LHCN-M2 (cell line): ENCODE measurements at regions not wholly inside any gene's neighbourhood (a gene's known extent, or its start where the extent isn't known, plus 50 kb on each side); places are given as distances from the start of the nearest gene placed in this dataset.

Experiments used
- DNase-seq: peaks from one replicate; pipeline ENCODE4 v3.0.0-alpha.2; 2012; ENCODE audit warnings: low read depth

- no peak for DNase-seq
These were observed 146.8 kb downstream of the SMAD6 start for GRCh38 chr15:66848686-66849392.

DNA sequence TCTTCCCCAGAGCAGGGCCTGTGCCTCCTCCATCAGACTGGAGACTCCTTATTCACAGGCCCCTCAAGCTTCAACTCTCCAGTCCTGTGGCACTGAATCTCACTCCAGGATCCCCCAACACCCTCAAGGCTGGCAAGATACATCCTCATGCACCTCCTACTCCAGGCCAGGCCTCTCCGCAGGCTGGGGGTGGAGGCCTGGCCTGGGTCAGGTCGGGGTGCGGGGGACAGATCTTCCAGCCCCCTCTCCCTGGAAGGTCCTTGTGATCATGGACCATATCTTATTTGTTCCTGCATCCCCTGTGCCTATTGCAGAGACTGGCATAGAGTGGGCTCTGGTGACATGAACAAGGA lies 147.3 kb downstream of the SMAD6 start:
- DNase-seq = no peak

GRCh38 chr15:66849746-66850077 lies 147.7 kb downstream of the SMAD6 start:
- DNase-seq = no peak

DNA sequence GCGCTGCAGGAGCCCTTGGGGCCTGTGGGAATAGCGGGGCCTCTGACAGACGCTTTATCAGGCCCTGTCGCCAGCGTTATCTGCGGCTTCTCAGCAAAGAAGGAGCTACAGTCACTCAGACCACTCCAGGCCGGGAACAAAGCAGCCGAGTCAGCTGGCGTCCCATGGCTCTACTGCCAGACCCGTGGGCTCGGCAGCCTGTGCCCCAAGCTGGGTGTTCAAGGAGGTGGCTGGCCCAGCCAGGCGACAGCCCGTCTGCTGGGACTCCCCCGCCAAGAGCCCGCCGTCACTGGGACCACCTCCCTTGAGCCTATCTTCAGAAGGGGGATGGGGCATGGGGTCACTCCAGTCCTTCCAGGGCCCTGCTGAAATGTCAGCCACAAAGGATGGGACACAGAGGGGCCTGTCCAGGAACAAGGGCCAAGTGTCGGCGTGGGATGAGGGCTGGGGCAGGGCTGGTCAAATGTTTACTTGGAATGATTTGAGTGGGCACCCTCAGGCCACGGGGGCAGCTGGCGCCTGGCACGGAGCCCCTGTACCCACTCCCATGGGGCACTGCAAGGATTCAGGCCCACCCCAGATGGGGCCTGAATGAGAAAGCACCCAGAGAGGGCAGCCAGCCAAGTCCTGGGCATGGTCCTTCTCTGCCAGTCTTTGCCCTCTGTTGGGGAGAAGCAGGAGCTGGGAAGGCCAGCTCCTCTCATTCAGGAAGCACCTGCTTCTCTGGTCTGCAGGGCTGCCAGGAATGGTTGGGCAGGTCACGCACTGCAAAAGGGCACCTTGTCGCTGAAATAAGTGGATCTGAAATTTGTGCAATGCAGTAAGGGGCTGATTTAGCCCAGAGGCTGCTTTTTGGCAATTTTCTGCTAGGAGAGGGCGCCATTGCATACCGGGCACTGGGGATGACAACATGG lies 148.3 kb downstream of the SMAD6 start:
- DNase-seq = no peak

DNA sequence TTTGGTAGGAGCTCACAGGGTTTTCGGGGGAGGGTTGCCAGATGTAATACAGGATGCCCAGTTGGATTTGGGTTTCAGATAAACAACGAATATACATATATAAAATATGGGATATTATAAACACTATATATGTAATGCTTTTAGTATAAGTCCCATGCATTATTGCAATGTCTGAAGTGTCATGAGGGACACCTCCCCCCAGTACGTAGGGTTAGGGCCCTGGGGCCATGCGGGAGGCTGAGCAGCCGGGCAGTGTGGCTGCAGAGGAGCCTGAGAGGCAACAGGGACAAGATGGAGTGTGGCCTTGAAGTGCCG lies 148.9 kb downstream of the SMAD6 start:
- no peak for DNase-seq

GRCh38 chr15:66851311-66852063 lies 149.5 kb downstream of the SMAD6 start:
- peak; percentile 66 for DNase-seq

GRCh38 chr15:66852064-66852905 lies 150.2 kb downstream of the SMAD6 start:
- no peak for DNase-seq

GRCh38 chr15:66854012-66854965 lies 152.3 kb downstream of the SMAD6 start:
- DNase-seq = no peak

DNA sequence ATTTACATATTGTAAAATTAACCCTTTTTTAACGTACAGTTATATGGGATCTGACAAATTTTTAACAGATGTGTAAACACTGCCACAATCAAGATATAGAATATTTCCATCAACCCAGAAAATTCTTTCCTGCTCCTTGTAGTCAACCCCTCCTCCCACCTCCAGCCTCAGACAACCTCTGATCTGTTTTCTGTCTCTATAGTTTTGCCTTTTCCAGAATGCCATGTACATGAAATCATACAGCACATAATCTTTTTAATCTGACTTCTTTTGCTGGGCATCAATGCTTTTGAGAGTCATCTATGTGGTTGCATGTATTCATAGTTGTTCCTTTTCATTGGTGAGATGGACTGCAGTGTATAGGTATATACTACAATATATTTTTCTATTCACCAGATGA lies 153.0 kb downstream of the SMAD6 start:
- no peak for DNase-seq

- DNase-seq = no peak
These were observed 155.7 kb downstream of the SMAD6 start for GRCh38 chr15:66857694-66858093.

- DNase-seq = no peak
These were observed 156.6 kb downstream of the SMAD6 start for GRCh38 chr15:66858423-66859207.

- DNase-seq = no peak
These were observed 157.7 kb downstream of the SMAD6 start for GRCh38 chr15:66859688-66860253.

DNA sequence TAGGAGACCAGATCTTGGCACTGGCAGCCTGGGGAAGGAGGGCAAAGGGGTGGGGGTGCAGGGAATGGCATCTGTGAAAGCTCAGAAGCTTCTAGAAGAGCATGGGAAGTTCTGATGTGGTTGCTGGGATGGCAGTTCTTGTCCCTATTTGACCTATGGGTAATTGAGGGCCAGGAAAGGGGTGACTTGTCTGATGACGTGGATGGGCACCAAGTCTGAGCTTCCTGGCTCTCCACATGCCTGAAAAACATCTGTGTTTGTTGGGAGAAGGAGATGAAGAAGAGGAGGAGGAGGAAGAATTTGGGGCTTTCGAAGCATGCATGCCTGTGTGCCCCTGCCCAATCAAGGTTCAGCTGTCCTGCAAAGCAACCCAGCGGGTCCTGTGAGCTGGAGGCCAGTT lies 158.8 kb downstream of the SMAD6 start:
- DNase-seq = no peak

DNA sequence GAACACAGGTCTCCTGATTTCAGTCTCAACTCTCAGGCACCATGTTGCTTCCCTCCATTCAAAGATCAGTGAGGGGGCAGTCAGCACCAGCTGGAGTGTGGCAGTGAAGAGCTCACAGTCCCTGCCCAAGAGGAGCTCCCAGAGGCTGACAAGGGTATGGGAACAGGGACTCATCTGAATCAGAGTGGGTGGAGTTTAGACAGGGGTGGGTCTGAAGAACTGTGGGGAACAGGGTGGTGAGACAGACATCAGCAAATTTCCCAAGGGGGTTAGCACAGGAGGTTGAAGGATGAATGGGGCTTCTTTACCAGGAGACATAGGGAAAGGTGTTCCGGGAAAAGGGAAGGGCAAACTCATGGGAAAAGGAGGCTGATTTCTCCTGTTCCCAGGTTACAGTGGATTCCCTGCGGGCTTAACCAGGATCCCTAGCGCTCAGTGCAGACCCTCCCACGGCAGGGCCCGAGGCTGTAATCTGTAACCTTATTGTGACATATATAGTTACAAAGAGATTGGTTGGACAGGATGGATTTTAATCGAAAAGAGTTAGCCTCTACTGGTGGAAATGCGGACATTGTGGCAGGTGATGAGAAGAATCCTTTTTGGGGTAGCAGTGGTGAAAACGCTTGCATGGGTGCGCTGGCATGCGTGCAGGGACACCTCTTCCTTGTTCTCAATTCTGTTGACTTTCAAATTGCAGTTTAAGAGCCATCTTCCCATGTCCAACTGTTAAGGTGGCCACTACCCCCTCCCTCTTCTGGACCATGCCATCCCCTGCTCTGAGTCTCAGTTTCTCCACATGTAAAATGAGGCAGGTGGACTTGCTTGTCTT lies 160.3 kb downstream of the SMAD6 start:
- peak; percentile 65 for DNase-seq

DNA sequence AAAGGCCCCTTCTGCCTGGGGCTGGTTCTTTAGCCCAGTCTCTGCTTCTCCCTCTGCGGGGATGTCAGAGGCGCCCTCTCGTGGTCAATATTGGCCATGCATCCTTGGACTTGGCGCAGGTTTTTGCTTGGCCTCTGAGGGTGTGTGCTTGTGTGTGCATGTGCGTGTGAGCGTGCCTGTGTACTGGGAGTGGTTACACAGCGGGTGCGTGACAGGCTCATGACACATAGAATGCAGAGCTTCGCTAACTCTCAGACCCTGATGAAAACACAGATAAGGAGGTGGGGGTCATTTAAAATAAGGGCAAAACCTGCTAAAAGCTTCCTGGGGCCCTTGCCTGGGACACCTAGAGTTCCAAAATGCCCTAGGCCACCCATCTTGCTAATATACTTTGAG lies 160.9 kb downstream of the SMAD6 start:
- peak; percentile 81 for DNase-seq

- DNase-seq = no peak
These were observed 161.5 kb downstream of the SMAD6 start for GRCh38 chr15:66863390-66864085.

DNA sequence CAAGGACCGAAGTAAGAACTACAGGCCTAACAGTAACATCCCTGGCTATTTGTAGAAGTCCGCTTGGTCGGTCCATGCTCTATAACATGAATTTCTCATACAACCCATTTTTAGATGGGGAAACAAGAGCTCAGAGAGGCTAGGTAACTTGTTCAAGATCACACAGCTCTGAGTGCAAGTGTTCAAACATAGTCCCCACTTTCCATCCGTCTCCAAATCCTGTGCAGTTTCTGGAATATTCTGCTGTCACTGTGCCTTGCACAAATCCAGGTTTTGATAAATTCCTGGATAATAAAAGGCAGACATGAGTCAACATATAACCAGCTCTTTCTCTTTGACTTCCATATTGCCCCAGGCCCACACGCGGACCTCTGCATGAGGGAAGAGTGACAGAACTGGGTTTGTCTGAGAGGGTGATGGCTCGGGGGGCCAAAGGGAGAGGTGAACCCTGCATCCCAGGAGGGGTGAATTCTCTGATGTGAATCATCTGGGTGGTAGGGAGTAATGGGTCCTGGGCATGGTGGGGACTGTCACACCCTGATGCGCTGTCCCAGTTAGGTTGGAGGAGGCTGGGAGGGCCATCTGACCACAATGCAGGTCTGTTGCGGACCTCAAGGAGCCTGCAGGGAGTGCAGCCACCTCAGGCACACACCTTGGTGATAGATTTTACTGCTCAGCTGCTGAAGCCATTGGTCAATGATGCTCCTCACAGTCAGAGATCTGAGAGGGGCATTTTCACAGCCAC lies 162.2 kb downstream of the SMAD6 start:
- DNase-seq = no peak
